Mononuclear cell (primary cell): ENCODE measurements at regions not wholly inside any gene's neighbourhood (a gene's known extent, or its start where the extent isn't known, plus 50 kb on each side); places are given as distances from the start of the nearest gene placed in this dataset.

Source experiments
- H3K27me3 ChIP-seq: 2 replicates; pipeline ENCODE4 v1.6.0; 2011; ENCODE audit warnings: low read length, control low read depth; ENCODE audit not compliant: insufficient read depth
- H3K4me1 ChIP-seq: 2 replicates; pipeline ENCODE4 v1.5.1; 2011; ENCODE audit warnings: mild to moderate bottlenecking, low read length, control low read depth; ENCODE audit not compliant: insufficient read depth
- H3K4me3 ChIP-seq: 2 replicates; pipeline ENCODE4 v1.5.1; 2011; ENCODE audit warnings: mild to moderate bottlenecking, low read length, moderate library complexity
- H3K9me3 ChIP-seq: 2 replicates; pipeline ENCODE4 v1.5.1; 2011; ENCODE audit warnings: low read depth, mild to moderate bottlenecking, control low read depth, low read length

- no peaks in the 10 kb centered on the region for H3K4me1 ChIP-seq
Observed at GRCh38 chr2:220046507-220046906, 419.1 kb downstream of the SLC4A3 start.

DNA sequence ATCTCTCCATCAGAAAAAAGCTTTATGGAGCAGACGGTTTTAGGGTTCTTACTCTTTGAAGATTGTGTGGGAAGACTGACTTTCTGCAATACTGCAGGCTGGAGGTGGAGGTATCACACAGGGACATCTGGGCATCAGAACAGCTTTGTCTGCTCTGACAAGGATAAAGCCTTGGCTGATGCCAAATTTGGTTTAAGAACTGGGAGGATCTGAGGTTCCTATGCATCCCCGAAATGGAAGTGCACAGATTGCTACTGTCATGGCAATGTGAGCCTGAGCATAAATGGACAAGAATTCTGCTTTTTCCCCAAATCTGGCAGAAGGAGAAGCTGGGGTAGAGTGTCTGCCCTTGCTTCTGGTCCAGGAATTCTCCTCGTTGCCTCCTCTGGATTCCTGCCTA is 424.3 kb downstream of the SLC4A3 start:
- H3K4me1 ChIP-seq, result no peaks in the 10 kb centered on the region

More at GRCh38 chr2:220046507-220046906, 419.1 kb downstream of the SLC4A3 start:
- Histone ChIP-seq H3K9me3 (no peaks in the 10 kb centered on the region), H3K27me3 (no peaks in the 10 kb centered on the region), H3K4me3 (no peak overlapping the region)

DNA sequence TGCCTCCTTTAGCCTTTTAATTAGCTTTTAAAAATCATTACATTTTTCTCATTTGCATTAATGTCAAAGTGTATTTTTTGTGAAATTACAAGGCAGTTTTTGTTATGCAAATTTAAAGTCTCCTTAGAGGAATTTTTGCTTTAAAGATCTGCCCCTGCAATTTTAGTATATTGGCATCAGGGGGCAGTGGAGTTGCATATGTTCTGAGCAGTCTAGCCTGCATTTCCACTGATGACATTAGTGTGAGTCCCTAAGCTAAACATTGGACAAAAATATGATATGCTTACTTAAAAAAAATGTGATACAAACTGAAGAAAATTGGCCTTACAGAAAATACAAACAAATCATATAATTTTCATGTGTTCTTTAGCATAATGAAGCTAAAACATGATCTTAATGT is 426.5 kb downstream of the SLC4A3 start:
- no peaks in the 10 kb centered on the region for H3K4me1 ChIP-seq
- H3K4me3 ChIP-seq, result no peak overlapping the region
- no peaks in the 10 kb centered on the region for H3K9me3 ChIP-seq
- no peaks in the 10 kb centered on the region for H3K27me3 ChIP-seq

More for the DNA sequence above, 424.3 kb downstream of the SLC4A3 start:
- Histone ChIP-seq H3K4me3 (no peak overlapping the region), H3K9me3 (no peaks in the 10 kb centered on the region), H3K27me3 (no peaks in the 10 kb centered on the region)

GRCh38 chr2:220057391-220057790 is 430.0 kb downstream of the SLC4A3 start:
- H3K27me3 ChIP-seq, result no peaks in the 10 kb centered on the region
- no peaks in the 10 kb centered on the region for H3K4me1 ChIP-seq
- H3K9me3 ChIP-seq, result no peaks in the 10 kb centered on the region
- H3K4me3 ChIP-seq, result no peak overlapping the region

DNA sequence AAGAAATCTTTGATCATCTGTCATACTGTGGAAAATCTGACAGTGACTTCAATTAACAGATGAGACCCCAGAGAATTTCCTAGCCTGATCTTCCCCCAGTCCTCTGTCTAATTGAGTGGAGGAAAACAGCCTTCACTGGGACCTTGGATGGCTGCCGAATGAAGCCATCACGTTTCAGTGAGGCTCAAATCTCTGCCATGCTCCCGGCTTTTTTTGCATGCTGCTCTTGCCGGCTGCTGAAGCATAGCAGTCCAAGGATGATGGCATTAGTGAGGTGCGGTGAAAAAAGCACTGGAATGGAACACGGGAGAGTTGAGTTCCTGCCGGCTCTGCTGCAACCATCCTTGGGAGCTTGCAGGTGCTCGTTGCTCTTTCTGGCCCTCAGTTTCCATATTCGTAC is 430.5 kb downstream of the SLC4A3 start:
- Histone ChIP-seq H3K27me3 (no peaks in the 10 kb centered on the region), H3K4me1 (no peaks in the 10 kb centered on the region), H3K9me3 (no peaks in the 10 kb centered on the region), H3K4me3 (no peak overlapping the region)

DNA sequence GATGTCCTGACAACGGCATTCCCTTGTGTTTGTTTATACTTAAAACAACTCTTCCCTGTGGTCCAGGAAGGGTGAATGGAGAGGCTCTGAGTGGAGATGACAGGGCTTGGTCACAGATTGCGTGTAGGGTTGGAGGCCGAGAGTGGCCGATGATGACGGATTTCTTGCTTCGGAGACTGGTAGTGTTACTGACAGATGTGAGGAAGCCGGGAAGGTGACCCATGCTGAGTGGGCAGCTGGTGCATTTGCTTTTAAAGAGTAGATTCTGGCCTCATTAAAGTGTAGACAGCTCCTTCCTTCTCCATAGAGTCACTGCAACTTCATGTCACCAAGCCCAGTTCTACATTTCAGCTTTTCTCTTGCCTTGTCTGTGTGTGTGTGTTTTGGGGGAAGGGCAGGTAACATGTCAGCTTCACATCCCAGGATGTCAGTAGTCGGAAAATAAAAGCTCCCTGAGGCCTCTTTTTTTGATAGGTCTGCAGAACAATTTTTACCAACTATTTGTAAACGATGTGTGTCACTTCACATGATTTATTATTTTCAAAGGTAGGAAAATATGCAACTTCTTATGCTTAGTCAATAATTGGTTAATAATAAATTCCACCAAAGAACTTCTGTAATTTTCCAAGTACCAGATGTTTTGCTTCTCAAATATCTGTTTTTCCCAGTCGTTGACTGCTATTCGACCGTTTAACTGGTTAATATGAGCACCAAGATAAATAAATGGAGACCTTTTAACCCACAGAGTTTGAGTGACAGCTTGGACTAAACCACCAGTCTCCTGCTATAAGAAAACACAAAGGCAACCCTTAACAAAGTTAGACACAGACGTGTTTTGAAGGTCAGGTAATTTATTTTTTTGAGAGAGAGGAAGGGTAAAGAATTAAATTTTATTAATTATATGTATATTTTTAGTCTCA is 436.9 kb downstream of the SLC4A3 start:
- H3K4me3 ChIP-seq, result no peak overlapping the region
- H3K4me1 ChIP-seq, result no peaks in the 10 kb centered on the region
- no peaks in the 10 kb centered on the region for H3K27me3 ChIP-seq
- no peaks in the 10 kb centered on the region for H3K9me3 ChIP-seq

GRCh38 chr2:220065581-220065980 is 438.2 kb downstream of the SLC4A3 start:
- Histone ChIP-seq H3K4me3 (no peak overlapping the region), H3K4me1 (no peaks in the 10 kb centered on the region), H3K27me3 (no peaks in the 10 kb centered on the region), H3K9me3 (no peaks in the 10 kb centered on the region)

- no peaks in the 10 kb centered on the region for H3K9me3 ChIP-seq
- no peak overlapping the region for H3K4me3 ChIP-seq
- no peaks in the 10 kb centered on the region for H3K27me3 ChIP-seq
- H3K4me1 ChIP-seq, result no peaks in the 10 kb centered on the region
Observed at GRCh38 chr2:220068846-220069245, 441.4 kb downstream of the SLC4A3 start.

GRCh38 chr2:220070349-220070748 is 442.9 kb downstream of the SLC4A3 start:
- no peaks in the 10 kb centered on the region for H3K27me3 ChIP-seq
- no peaks in the 10 kb centered on the region for H3K4me1 ChIP-seq
- no peaks in the 10 kb centered on the region for H3K9me3 ChIP-seq
- no peak overlapping the region for H3K4me3 ChIP-seq

DNA sequence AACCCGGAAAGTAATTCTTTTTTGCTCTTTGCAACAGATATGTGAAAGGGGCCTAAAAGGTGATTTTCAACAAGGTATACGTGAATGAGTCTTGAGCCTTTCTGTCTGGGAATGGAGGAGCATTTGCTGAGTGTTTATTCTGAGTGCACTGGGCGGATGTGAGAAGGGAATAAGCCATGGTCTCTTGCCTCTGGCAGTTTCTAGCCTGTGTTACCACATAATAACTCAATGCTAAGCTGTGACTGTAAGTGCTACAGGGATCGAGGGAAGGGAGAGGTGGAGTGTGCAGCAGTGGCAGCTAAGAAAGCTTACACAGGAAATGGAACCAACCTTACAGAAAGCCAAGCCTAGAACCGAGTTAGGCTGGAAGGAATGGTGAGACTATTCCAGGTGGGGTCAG is 444.3 kb downstream of the SLC4A3 start:
- Histone ChIP-seq H3K27me3 (no peaks in the 10 kb centered on the region), H3K9me3 (no peaks in the 10 kb centered on the region), H3K4me1 (no peaks in the 10 kb centered on the region), H3K4me3 (no peak overlapping the region)

- no peak overlapping the region for H3K4me3 ChIP-seq
Observed at GRCh38 chr2:220072669-220073220, 445.3 kb downstream of the SLC4A3 start.

GRCh38 chr2:220075835-220076234 is 448.4 kb downstream of the SLC4A3 start:
- Histone ChIP-seq H3K9me3 (no peaks in the 10 kb centered on the region), H3K4me1 (no peaks in the 10 kb centered on the region), H3K27me3 (no peaks in the 10 kb centered on the region), H3K4me3 (no peak overlapping the region)

More at GRCh38 chr2:220072669-220073220, 445.3 kb downstream of the SLC4A3 start:
- H3K4me1 ChIP-seq, result no peaks in the 10 kb centered on the region
- H3K27me3 ChIP-seq, result no peaks in the 10 kb centered on the region
- H3K9me3 ChIP-seq, result no peaks in the 10 kb centered on the region

GRCh38 chr2:220076734-220077133 is 449.3 kb downstream of the SLC4A3 start:
- Histone ChIP-seq H3K27me3 (no peaks in the 10 kb centered on the region), H3K4me1 (no peaks in the 10 kb centered on the region), H3K4me3 (no peak overlapping the region), H3K9me3 (no peaks in the 10 kb centered on the region)

DNA sequence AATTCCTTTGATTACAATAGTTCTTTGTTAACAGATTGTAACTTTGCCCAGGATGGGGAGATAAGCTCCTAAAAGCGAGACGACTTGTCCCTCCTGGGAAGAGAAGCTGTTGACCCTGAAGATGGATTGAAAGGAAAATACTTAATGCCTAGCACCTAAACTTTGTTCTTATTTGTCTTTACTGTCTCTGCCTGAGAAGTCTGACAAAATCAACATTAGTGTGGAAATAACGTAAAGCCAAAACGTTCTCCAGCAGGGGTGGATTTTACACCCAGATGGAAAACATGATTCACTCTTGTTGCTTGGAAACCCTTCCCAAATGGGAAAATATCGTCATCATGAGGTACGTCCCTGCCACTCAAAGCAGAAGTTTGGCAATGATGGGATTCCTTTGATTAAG is 450.1 kb downstream of the SLC4A3 start:
- Histone ChIP-seq H3K9me3 (no peaks in the 10 kb centered on the region), H3K27me3 (no peaks in the 10 kb centered on the region), H3K4me1 (no peaks in the 10 kb centered on the region), H3K4me3 (no peak overlapping the region)

DNA sequence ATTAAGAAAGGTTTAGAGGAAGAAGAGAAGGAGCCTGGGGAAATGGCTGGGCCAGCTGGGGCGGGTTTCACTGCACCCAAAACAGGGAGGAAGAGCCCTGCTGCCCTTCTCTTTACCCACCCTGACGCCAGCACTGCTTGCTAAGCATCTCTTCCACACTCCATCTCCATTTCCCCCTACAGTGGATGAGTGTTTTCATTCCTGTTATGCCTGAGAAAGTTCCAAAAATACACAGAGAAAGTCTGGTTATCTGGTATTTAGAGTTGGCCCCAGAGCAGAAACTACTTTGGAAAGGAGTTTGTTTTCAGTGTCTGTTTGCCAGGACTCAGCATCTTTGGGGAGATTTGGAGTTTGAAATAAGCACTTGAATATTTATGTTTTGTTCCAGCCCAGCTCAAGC is 451.0 kb downstream of the SLC4A3 start:
- Histone ChIP-seq H3K4me1 (no peaks in the 10 kb centered on the region), H3K27me3 (no peaks in the 10 kb centered on the region), H3K9me3 (no peaks in the 10 kb centered on the region), H3K4me3 (no peak overlapping the region)

- H3K27me3 ChIP-seq, result no peaks in the 10 kb centered on the region
- H3K4me3 ChIP-seq, result no peak overlapping the region
- no peaks in the 10 kb centered on the region for H3K4me1 ChIP-seq
- H3K9me3 ChIP-seq, result no peaks in the 10 kb centered on the region
Observed at GRCh38 chr2:220079595-220079994, 452.2 kb downstream of the SLC4A3 start.
